GM10266 (cell line): ENCODE measurements at regions not wholly inside any gene's neighbourhood (a gene's known extent, or its start where the extent isn't known, plus 50 kb on each side); places are given as distances from the start of the nearest gene placed in this dataset.

ENCODE experiments used
- DNase-seq: peaks from one replicate; pipeline ENCODE4 v3.0.0; 2012; ENCODE audit errors: extremely low spot score
- TF ChIP-seq, protein P1 (sequence below): IDR thresholded peaks from 2 replicates; pipeline ENCODE4 v1.5.1; 2012; ENCODE audit warnings: mild to moderate bottlenecking, low read depth; ENCODE audit not compliant: control insufficient read depth, insufficient read depth; ENCODE audit errors: missing control alignments

DNA sequence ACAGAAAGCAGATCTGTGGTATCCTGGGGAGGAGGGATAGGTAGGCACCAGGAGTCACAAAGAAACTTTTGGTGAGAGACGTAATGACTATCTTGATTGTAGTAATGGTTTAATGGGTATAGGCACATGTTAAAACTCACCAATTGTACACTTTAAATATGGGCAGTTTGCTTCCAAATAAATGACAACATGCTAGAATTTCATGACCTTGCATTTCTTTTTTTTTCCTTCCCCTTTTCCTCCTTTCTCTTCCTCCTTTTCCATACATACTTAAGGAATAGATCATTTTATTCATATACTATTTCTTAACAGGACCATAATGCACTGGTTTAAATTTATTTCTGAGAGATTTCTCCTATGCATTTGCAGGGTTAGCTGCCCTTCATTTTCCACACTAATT, 341.8 kb downstream of the TMEM182 start:
- TF ChIP-seq, protein P1, sequence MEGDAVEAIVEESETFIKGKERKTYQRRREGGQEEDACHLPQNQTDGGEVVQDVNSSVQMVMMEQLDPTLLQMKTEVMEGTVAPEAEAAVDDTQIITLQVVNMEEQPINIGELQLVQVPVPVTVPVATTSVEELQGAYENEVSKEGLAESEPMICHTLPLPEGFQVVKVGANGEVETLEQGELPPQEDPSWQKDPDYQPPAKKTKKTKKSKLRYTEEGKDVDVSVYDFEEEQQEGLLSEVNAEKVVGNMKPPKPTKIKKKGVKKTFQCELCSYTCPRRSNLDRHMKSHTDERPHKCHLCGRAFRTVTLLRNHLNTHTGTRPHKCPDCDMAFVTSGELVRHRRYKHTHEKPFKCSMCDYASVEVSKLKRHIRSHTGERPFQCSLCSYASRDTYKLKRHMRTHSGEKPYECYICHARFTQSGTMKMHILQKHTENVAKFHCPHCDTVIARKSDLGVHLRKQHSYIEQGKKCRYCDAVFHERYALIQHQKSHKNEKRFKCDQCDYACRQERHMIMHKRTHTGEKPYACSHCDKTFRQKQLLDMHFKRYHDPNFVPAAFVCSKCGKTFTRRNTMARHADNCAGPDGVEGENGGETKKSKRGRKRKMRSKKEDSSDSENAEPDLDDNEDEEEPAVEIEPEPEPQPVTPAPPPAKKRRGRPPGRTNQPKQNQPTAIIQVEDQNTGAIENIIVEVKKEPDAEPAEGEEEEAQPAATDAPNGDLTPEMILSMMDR: no peak
- DNase-seq: no peak

DNA sequence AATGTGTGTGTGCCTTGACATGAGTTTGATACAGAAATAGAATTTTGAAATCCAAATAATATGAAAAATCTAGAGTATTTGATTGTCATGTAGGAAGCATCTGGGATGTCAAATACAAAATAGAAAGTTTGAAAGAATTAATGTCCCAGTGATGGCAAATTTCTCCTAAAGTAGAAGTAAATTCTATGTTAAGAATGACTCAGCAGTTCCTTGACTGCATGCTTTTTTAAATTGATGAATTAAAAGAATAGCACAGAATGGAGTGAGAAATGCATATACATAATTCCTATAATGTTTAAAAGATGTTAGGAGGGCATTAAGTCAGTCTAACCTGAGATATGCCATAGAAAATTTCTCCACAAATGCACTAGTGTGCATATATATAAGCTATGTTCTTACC, 357.5 kb downstream of the TMEM182 start:
- no peak for DNase-seq

DNA sequence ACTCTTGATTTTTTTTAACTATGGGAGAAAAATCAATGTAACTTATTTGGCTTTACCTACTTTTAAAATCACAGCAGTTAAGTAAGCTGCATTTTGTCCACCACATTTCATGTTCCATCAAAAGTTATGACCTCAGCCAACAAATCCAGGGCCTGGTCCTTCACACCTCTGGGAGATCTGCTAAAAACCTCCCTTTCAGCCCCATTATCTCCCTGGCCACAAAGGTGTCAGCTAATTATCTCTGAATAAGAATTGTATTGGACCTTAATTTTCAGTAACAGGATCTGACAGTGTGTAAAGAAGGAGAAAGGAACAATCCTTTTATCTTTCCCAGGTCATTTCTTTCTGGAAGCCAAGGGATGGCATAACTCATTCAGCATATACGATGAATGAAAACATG, 359.3 kb downstream of the TMEM182 start:
- DNase-seq: no peak
- TF ChIP-seq, protein P1: no peak

More for the DNA sequence above, 357.5 kb downstream of the TMEM182 start:
- TF ChIP-seq, protein P1: no peak

DNA sequence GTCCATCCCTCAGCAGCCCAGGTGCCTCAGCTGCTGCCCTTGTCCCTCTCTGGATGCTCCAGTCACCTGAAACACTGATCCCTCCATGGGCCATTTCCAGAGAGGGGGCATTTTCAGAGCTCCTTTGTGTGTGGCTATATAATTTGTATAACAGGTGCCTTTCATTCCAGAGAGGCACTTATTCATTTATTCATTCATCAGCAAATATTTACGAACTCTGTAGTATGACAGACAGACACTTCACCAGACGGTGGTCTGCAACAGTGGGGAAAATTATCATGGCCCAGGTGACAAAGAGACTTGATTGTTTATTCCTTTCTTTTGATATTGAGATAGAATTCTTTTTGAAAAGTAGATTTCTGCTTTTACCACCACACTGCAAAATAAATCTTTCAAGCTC, 361.7 kb downstream of the TMEM182 start:
- no peak for DNase-seq
- TF ChIP-seq, protein P1: no peak

DNA sequence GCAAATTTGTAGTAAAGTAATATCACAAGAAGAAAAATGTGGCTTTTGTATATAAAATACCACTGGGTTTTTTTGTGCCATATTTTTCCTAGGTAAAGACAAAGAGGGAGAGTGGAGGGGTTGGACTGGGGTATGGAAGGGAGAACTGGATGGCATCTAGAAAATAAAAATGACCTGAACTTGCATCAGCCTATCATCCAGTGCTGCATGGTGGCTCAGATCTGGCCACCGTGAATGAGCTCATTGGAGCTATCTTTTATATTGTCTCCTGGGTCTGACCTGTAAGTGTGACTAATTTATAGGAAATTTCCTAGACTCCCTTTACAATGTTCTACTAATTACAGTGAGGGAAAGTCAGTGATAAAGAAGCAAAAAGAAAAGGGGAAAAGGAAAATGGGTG, 369.0 kb downstream of the TMEM182 start:
- DNase-seq: no peak
- TF ChIP-seq, protein P1: no peak

DNA sequence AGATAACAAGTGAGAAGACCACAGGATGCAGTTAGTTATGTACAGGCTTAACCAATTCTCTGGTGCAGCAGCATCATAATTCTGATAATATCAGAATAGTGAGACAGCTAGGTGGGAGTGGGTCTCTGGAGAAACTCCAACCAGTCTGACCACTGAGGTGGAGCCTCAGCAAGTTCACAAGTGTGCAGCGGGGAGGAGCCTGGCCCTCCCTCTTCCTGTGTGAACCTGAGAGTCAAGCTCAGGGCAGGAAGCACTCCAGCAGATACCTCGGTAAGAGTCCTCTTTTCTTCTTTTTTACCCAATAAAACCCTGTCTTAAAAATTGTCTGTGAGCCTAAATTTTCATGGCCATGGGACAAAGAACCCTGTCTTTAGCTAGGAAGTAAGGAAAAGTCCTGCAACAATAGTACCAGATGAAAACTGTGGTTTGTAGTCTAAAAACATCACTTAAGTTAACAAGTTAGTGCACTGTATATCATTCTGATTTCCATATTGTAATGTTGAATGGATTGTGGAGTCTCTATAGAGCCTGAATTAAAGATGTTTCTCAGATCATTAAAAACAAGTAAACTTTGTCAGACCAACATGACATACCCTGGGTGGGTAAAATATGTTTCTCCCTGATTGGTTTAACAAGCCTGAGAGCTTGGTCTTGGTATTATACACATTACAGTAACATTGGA, 370.8 kb downstream of the TMEM182 start:
- DNase-seq: no peak
- TF ChIP-seq, protein P1: no peak

DNA sequence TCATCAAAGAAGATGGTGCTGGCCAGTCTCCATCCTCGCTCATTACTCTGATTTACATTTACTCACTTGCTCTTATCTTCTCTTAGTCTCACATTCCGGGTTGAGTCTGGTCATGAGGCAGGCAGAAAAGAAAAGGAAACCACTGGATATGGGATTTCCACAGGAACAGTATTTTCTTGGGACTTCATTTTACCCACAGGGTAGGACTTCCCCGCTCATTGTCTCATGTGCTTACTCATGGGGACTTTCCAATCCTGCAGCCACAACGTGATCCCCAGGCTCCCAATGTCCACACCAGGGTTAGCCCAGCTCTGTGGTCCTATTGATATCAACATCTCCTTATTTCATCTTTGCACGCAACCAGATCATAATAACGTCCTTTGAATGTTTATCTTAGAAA, 373.8 kb downstream of the TMEM182 start:
- no peak for DNase-seq
- TF ChIP-seq, protein P1: no peak
